HL-60 (cell line): ENCODE measurements at regions not wholly inside any gene's neighbourhood (a gene's known extent, or its start where the extent isn't known, plus 50 kb on each side); places are given as distances from the start of the nearest gene placed in this dataset.

Experiments used
- DNase-seq, 2 experiments: peaks; one replicate each; pipeline ENCODE4 v3.0.0-alpha.2; 2010 to 2020; ENCODE audit warnings: low read depth in 1 of 2, low spot score in 1 of 2
- H3K27ac ChIP-seq: fragments of 250-450 bp; sonication (Bioruptor Pico); replicated peaks from 2 replicates; pipeline ENCODE4 v1.5.1; 2020; ENCODE audit warnings: mild to moderate bottlenecking, moderate library complexity
- H3K27me3 ChIP-seq: fragments of 250-450 bp; sonication (Bioruptor Pico); 2 replicates; pipeline ENCODE4 v1.5.1; 2021; ENCODE audit warnings: mild to moderate bottlenecking, moderate library complexity; ENCODE audit not compliant: insufficient read depth, poor library complexity, severe bottlenecking
- H3K4me3 ChIP-seq: replicated peaks from 2 replicates; pipeline ENCODE4 v1.5.1; 2011; ENCODE audit warnings: mild to moderate bottlenecking, control low read depth, low read length; ENCODE audit not compliant: insufficient read depth
- CTCF ChIP-seq: IDR thresholded peaks from one replicate; pipeline ENCODE4 v1.5.1; 2011; ENCODE audit warnings: low read length, control low read depth, inconsistent platforms; ENCODE audit not compliant: insufficient read depth
- GABPA ChIP-seq: IDR thresholded peaks from 2 replicates; pipeline ENCODE4 v1.6.1; 2012; ENCODE audit warnings: low read depth
- POLR2AphosphoS5 ChIP-seq: IDR thresholded peaks from 2 replicates; pipeline ENCODE4 v1.6.1; 2012; ENCODE audit warnings: low read depth
- SPI1 ChIP-seq: IDR thresholded peaks from 2 replicates; pipeline ENCODE4 v1.6.1; 2012; ENCODE audit warnings: low read depth, mild to moderate bottlenecking, borderline replicate concordance
- TF ChIP-seq, protein P1 (sequence below): IDR thresholded peaks from 2 replicates; pipeline ENCODE4 v1.6.1; 2012; ENCODE audit warnings: low read depth; ENCODE audit not compliant: insufficient replicate concordance

GRCh38 chr2:3965953-3966352 is 262.6 kb downstream of the DCDC2C start:
- DNase-seq, result no peak
- Histone ChIP-seq H3K4me3 (no peak overlapping the region), H3K27me3 (no peaks in the 10 kb centered on the region), H3K27ac (no peak overlapping the region)
- TF ChIP-seq SPI1 (no peak), GABPA (no peak), POLR2AphosphoS5 (no peak), CTCF (no peak)
- TF ChIP-seq, protein P1, sequence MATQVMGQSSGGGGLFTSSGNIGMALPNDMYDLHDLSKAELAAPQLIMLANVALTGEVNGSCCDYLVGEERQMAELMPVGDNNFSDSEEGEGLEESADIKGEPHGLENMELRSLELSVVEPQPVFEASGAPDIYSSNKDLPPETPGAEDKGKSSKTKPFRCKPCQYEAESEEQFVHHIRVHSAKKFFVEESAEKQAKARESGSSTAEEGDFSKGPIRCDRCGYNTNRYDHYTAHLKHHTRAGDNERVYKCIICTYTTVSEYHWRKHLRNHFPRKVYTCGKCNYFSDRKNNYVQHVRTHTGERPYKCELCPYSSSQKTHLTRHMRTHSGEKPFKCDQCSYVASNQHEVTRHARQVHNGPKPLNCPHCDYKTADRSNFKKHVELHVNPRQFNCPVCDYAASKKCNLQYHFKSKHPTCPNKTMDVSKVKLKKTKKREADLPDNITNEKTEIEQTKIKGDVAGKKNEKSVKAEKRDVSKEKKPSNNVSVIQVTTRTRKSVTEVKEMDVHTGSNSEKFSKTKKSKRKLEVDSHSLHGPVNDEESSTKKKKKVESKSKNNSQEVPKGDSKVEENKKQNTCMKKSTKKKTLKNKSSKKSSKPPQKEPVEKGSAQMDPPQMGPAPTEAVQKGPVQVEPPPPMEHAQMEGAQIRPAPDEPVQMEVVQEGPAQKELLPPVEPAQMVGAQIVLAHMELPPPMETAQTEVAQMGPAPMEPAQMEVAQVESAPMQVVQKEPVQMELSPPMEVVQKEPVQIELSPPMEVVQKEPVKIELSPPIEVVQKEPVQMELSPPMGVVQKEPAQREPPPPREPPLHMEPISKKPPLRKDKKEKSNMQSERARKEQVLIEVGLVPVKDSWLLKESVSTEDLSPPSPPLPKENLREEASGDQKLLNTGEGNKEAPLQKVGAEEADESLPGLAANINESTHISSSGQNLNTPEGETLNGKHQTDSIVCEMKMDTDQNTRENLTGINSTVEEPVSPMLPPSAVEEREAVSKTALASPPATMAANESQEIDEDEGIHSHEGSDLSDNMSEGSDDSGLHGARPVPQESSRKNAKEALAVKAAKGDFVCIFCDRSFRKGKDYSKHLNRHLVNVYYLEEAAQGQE, result no peak

GRCh38 chr2:3966470-3966869 is 263.1 kb downstream of the DCDC2C start:
- TF ChIP-seq, protein P1, result no peak
- TF ChIP-seq GABPA (no peak), CTCF (no peak), POLR2AphosphoS5 (no peak), SPI1 (no peak)
- Histone ChIP-seq H3K27ac (no peak overlapping the region), H3K4me3 (no peak overlapping the region), H3K27me3 (no peaks in the 10 kb centered on the region)
- DNase-seq, result no peak

- Histone ChIP-seq H3K4me3 (no peak overlapping the region), H3K27ac (no peak overlapping the region), H3K27me3 (no peaks in the 10 kb centered on the region)
- DNase-seq, result no peak
- TF ChIP-seq CTCF (no peak), GABPA (no peak), SPI1 (no peak), POLR2AphosphoS5 (no peak)
- TF ChIP-seq, protein P1, result no peak
Observed at GRCh38 chr2:3968736-3969135, 265.4 kb downstream of the DCDC2C start.
